Muscle layer of colon (tissue), 2 donors: ENCODE measurements at regions not wholly inside any gene's neighbourhood (a gene's known extent, or its start where the extent isn't known, plus 50 kb on each side); places are given as distances from the start of the nearest gene placed in this dataset.
"Not testable (repeated sequence)": the region's sequence is repeated elsewhere in the genome, so short reads cannot be mapped to it uniquely, and the experiment has no call there.

Experiments
- H3K27ac ChIP-seq: one replicate; pipeline ENCODE4 v1.7.0; 2013; ENCODE audit warnings: low read depth, mild to moderate bottlenecking, low read length, moderate library complexity
- H3K27me3 ChIP-seq, 2 donors: one replicate each; pipeline ENCODE4 v1.7.0; 2013; ENCODE audit warnings: low read length in 2 of 2, mild to moderate bottlenecking in 2 of 2; ENCODE audit not compliant: insufficient read depth in 2 of 2, control insufficient read depth in 1 of 2
- H3K36me3 ChIP-seq: one replicate; pipeline ENCODE4 v1.7.0; 2013; ENCODE audit warnings: mild to moderate bottlenecking, low read length; ENCODE audit not compliant: insufficient read depth
- H3K4me1 ChIP-seq: one replicate; pipeline ENCODE4 v1.7.0; 2013; ENCODE audit warnings: mild to moderate bottlenecking, low read length; ENCODE audit not compliant: insufficient read depth
- H3K4me3 ChIP-seq, 2 donors: one replicate each; pipeline ENCODE4 v1.7.0; 2013; ENCODE audit warnings: low read length in 2 of 2, low read depth in 1 of 2, mild to moderate bottlenecking in 1 of 2, moderate library complexity in 1 of 2
- H3K9ac ChIP-seq: one replicate; pipeline ENCODE4 v1.7.0; 2013; ENCODE audit warnings: low read length
- H3K9me3 ChIP-seq: one replicate; pipeline ENCODE4 v1.7.0; 2013; ENCODE audit warnings: mild to moderate bottlenecking, low read length
- donor health status: abdominal sarcoma.
- donor health status: Adenocarcinoma of cecum.

GRCh38 chr13:65675383-65675782 is 1554.8 kb downstream of the PCDH9 start:
- not testable (repeated sequence) for H3K36me3 ChIP-seq, H3K9ac ChIP-seq, H3K27ac ChIP-seq, H3K4me1 ChIP-seq, H3K27me3 ChIP-seq, H3K9me3 ChIP-seq, H3K4me3 ChIP-seq

GRCh38 chr13:65670014-65670625 is 1560.0 kb downstream of the PCDH9 start:
- Histone ChIP-seq H3K27me3 (no peaks in the 10 kb centered on the region), H3K36me3 (no peaks in the 10 kb centered on the region), H3K9me3 (no peaks in the 10 kb centered on the region), H3K4me3 (no peak overlapping the region), H3K9ac (no peak overlapping the region), H3K27ac (no peak overlapping the region), H3K4me1 (no peaks in the 10 kb centered on the region)

GRCh38 chr13:65660731-65661130 is 1569.4 kb downstream of the PCDH9 start:
- Histone ChIP-seq H3K4me1 (no peaks in the 10 kb centered on the region), H3K36me3 (no peaks in the 10 kb centered on the region), H3K27ac (no peak overlapping the region), H3K27me3 (no peaks in the 10 kb centered on the region), H3K9ac (no peak overlapping the region), H3K9me3 (no peaks in the 10 kb centered on the region), H3K4me3 (no peak overlapping the region)

GRCh38 chr13:65656740-65657329 is 1573.3 kb downstream of the PCDH9 start:
- Histone ChIP-seq H3K9ac (no peak overlapping the region), H3K27ac (no peak overlapping the region), H3K9me3 (no peaks in the 10 kb centered on the region), H3K36me3 (no peaks in the 10 kb centered on the region), H3K4me1 (no peaks in the 10 kb centered on the region), H3K27me3 (no peaks in the 10 kb centered on the region), H3K4me3 (no peak overlapping the region)

- no peaks in the 10 kb centered on the region for H3K36me3 ChIP-seq
- no peak overlapping the region for H3K27ac ChIP-seq
- H3K4me1 ChIP-seq: no peaks in the 10 kb centered on the region
- H3K27me3 ChIP-seq: no peaks in the 10 kb centered on the region
- no peaks in the 10 kb centered on the region for H3K9me3 ChIP-seq
- no peak overlapping the region for H3K9ac ChIP-seq
- no peak overlapping the region for H3K4me3 ChIP-seq
Measured at GRCh38 chr13:65653613-65654012, 1576.5 kb downstream of the PCDH9 start.

- Histone ChIP-seq H3K4me1 (no peaks in the 10 kb centered on the region), H3K9me3 (no peaks in the 10 kb centered on the region), H3K9ac (no peak overlapping the region), H3K36me3 (no peaks in the 10 kb centered on the region), H3K27ac (no peak overlapping the region), H3K4me3 (no peak overlapping the region), H3K27me3 (no peaks in the 10 kb centered on the region)
Measured at GRCh38 chr13:65650321-65650720, 1579.8 kb downstream of the PCDH9 start.

GRCh38 chr13:65642996-65643395 is 1587.1 kb downstream of the PCDH9 start:
- Histone ChIP-seq H3K36me3 (no peaks in the 10 kb centered on the region), H3K4me3 (no peak overlapping the region), H3K27ac (no peak overlapping the region), H3K4me1 (no peaks in the 10 kb centered on the region), H3K9me3 (no peaks in the 10 kb centered on the region), H3K27me3 (no peaks in the 10 kb centered on the region), H3K9ac (no peak overlapping the region)

- H3K9ac ChIP-seq: no peak overlapping the region
- no peaks in the 10 kb centered on the region for H3K27me3 ChIP-seq
- H3K4me3 ChIP-seq: no peak overlapping the region
- no peaks in the 10 kb centered on the region for H3K36me3 ChIP-seq
- H3K27ac ChIP-seq: no peak overlapping the region
- no peaks in the 10 kb centered on the region for H3K9me3 ChIP-seq
- no peaks in the 10 kb centered on the region for H3K4me1 ChIP-seq
Measured at GRCh38 chr13:65642301-65642700, 1587.8 kb downstream of the PCDH9 start.

- Histone ChIP-seq H3K4me3 (no peak overlapping the region), H3K4me1 (no peaks in the 10 kb centered on the region), H3K27me3 (no peaks in the 10 kb centered on the region), H3K27ac (no peak overlapping the region), H3K9me3 (no peaks in the 10 kb centered on the region), H3K9ac (no peak overlapping the region), H3K36me3 (no peaks in the 10 kb centered on the region)
Measured at GRCh38 chr13:65638572-65639168, 1591.5 kb downstream of the PCDH9 start.

- no peaks in the 10 kb centered on the region for H3K36me3 ChIP-seq
- no peak overlapping the region for H3K27ac ChIP-seq
- H3K4me3 ChIP-seq: no peak overlapping the region
- H3K4me1 ChIP-seq: no peaks in the 10 kb centered on the region
- H3K9me3 ChIP-seq: no peaks in the 10 kb centered on the region
- H3K9ac ChIP-seq: no peak overlapping the region
- no peaks in the 10 kb centered on the region for H3K27me3 ChIP-seq
Measured at GRCh38 chr13:65633806-65634205, 1596.3 kb downstream of the PCDH9 start.

GRCh38 chr13:65631078-65631477 is 1599.1 kb downstream of the PCDH9 start:
- Histone ChIP-seq H3K9me3 (no peaks in the 10 kb centered on the region), H3K4me1 (no peaks in the 10 kb centered on the region), H3K27me3 (no peaks in the 10 kb centered on the region), H3K9ac (no peak overlapping the region), H3K4me3 (no peak overlapping the region), H3K27ac (no peak overlapping the region), H3K36me3 (no peaks in the 10 kb centered on the region)

- no peak overlapping the region for H3K9ac ChIP-seq
- no peaks in the 10 kb centered on the region for H3K27me3 ChIP-seq
- H3K27ac ChIP-seq: no peak overlapping the region
- H3K36me3 ChIP-seq: no peaks in the 10 kb centered on the region
- H3K4me3 ChIP-seq: no peak overlapping the region
- H3K9me3 ChIP-seq: no peaks in the 10 kb centered on the region
- no peaks in the 10 kb centered on the region for H3K4me1 ChIP-seq
Measured at GRCh38 chr13:65629926-65630325, 1600.2 kb downstream of the PCDH9 start.
